ENCODE measurements at regions not wholly inside any gene's neighbourhood (a gene's known extent, or its start where the extent isn't known, plus 50 kb on each side); places are given as distances from the start of the nearest gene placed in this dataset.

DNA sequence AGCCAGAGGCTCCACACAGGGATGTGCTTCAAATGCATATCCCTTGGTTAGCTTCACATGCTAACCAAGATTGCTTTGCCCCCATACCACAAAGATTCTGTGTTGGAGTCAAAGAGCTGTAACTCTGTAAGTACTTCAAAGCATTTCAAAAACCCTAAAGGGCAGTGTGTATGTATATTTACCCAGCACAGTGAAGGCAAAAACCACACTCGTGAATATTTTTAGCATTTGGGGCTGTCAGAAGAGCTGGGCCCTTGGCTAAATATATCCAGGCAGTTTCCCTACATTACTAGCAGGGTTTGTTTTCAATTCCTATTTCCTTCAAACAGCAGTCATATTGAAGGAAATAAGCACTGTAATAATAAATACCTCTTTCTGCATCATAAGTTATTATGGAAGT lies 84.2 kb upstream of the STEAP1B start:
- Histone ChIP-seq H3K4me3 (no peak overlapping the region), H3K27ac (no peak overlapping the region), H3K36me3 (no peaks in the 10 kb centered on the region), H3K9me3 (no peaks in the 10 kb centered on the region), H3K27me3 (no peaks in the 10 kb centered on the region), H3K4me1 (ENCODE audit: insufficient read depth) (no peaks in the 10 kb centered on the region)
- intact Hi-C loops (cut with DNase I), result no loop called here
- 36 to 70% (median 45%) methylated on average over 1 of the region's 1 CpG for WGBS, 3 donors
- no peak for DNase-seq
- TF ChIP-seq EP300 (IDR thresholded peaks at IDR 0.05), result no peak
- no peak for TF ChIP-seq POLR2A (IDR thresholded peaks at IDR 0.05)
- TF ChIP-seq, protein P1, sequence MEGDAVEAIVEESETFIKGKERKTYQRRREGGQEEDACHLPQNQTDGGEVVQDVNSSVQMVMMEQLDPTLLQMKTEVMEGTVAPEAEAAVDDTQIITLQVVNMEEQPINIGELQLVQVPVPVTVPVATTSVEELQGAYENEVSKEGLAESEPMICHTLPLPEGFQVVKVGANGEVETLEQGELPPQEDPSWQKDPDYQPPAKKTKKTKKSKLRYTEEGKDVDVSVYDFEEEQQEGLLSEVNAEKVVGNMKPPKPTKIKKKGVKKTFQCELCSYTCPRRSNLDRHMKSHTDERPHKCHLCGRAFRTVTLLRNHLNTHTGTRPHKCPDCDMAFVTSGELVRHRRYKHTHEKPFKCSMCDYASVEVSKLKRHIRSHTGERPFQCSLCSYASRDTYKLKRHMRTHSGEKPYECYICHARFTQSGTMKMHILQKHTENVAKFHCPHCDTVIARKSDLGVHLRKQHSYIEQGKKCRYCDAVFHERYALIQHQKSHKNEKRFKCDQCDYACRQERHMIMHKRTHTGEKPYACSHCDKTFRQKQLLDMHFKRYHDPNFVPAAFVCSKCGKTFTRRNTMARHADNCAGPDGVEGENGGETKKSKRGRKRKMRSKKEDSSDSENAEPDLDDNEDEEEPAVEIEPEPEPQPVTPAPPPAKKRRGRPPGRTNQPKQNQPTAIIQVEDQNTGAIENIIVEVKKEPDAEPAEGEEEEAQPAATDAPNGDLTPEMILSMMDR (IDR thresholded peaks at IDR 0.05), result no peak

DNA sequence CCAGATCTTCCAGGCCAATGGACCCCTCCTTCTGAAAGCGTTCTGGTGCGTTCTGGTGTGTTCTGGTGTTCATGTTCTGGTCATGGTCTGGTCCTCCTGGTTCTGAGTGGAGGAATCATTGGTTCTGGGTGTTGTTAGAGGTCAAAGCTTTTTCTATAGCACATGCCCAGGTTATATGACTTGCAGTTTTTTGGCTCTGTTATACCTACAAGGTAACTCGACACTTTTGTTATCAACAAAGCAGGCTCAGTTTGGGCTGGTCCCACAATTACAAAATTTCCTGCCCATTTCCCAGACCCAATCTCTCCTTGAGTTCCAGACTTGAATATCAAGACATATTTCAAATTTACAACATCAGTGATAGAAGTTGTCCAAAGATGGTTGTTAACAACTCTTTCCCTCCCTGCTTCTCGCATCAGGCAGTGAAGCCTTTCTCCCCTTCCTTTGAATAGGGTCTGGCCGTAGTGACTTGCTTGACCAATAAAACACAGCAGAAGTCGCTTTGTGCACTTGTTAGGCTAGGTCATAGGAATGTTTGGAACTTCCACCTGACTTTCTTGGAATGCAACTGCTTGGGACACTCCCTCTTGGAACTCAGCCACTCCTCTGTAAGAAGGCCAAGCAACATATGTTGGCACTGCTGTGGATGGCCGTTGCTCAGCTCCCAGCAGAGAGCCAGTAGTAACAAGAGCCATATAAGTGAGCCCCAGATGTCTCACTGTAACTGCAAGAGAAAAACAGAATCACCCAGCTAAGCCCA lies 83.1 kb upstream of the STEAP1B start:
- no peak for DNase-seq
- Histone ChIP-seq H3K27ac (no peak overlapping the region), H3K36me3 (no peaks in the 10 kb centered on the region), H3K4me1 (ENCODE audit: insufficient read depth) (no peaks in the 10 kb centered on the region), H3K4me3 (no peak overlapping the region), H3K27me3 (no peaks in the 10 kb centered on the region), H3K9me3 (no peaks in the 10 kb centered on the region)
- TF ChIP-seq POLR2A (IDR thresholded peaks at IDR 0.05) (no peak), EP300 (IDR thresholded peaks at IDR 0.05) (no peak)
- TF ChIP-seq, protein P1 (IDR thresholded peaks at IDR 0.05), result no peak
- intact Hi-C loops (cut with DNase I), result no loop called here
- WGBS, 3 donors, result 60 to 67% (median 61%) methylated on average over 7 of the region's 7 CpGs

DNA sequence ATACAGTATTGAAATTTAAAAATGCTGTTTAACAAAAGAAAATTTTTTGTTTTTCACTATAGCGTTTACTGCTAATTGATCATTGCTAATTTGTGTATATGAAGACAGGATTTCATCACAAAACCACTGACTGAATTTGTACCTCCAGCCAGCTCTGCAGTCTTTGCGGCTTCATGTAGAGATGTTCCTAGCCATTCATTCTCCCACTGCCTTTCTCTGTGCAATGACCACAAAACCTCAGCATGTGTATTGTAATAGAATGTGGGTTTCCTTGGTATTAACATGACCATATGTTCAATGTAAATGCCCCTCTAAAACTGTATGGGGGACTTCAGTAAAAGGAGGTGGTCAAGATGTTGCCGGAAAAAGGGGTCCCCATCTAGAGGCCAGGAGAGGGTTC lies 81.1 kb upstream of the STEAP1B start:
- intact Hi-C loops (cut with DNase I), result no loop called here
- 95% methylated on average over 3 of the region's 3 CpGs for WGBS, 3 donors
- no peak overlapping the region for H3K27ac ChIP-seq
- H3K9me3 ChIP-seq, result no peaks in the 10 kb centered on the region
- no peaks in the 10 kb centered on the region for H3K36me3 ChIP-seq
- no peak for DNase-seq
- no peaks in the 10 kb centered on the region for H3K4me1 ChIP-seq (ENCODE audit: insufficient read depth)
- H3K4me3 ChIP-seq, result no peak overlapping the region
- H3K27me3 ChIP-seq, result no peaks in the 10 kb centered on the region
- TF ChIP-seq POLR2A (IDR thresholded peaks at IDR 0.05), result no peak
- no peak for TF ChIP-seq EP300 (IDR thresholded peaks at IDR 0.05)
- TF ChIP-seq, protein P1 (IDR thresholded peaks at IDR 0.05), result no peak

DNA sequence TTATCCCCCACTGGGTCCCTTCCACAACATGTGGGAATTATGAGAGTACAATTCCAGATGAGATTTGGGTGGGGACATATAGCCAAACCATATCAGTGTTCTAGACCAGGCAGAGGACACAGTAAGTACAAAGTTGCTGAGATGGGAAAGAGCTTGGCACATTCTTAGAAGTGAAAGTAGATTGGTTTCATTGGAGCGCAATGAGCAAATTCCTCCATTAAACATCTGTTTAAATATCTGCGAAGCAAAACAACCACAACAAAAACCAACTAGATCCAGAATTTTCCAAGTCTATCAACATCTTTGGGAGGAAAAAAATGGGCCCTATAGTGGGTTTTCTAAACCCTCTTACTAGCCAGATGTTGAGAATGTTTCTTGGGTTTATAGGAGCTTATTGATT lies 80.0 kb upstream of the STEAP1B start:
- TF ChIP-seq EP300 (IDR thresholded peaks at IDR 0.05) (no peak), POLR2A (IDR thresholded peaks at IDR 0.05) (no peak)
- TF ChIP-seq, protein P1 (IDR thresholded peaks at IDR 0.05), result no peak
- no peak overlapping the region for H3K4me3 ChIP-seq
- H3K36me3 ChIP-seq, result no peaks in the 10 kb centered on the region
- intact Hi-C loops (cut with DNase I), result no loop called here
- no peaks in the 10 kb centered on the region for H3K9me3 ChIP-seq
- no peaks in the 10 kb centered on the region for H3K27me3 ChIP-seq
- no peak overlapping the region for H3K27ac ChIP-seq
- 67 to 88% (median 86%) methylated on average over 2 of the region's 2 CpGs for WGBS, 3 donors
- no peaks in the 10 kb centered on the region for H3K4me1 ChIP-seq (ENCODE audit: insufficient read depth)
- DNase-seq, result no peak

Data from ovary (tissue), 7 donors.